Erythroblast (primary cell): ENCODE measurements at regions not wholly inside any gene's neighbourhood (a gene's known extent, or its start where the extent isn't known, plus 50 kb on each side); places are given as distances from the start of the nearest gene placed in this dataset.

Experiments
- GATA1 ChIP-seq: IDR thresholded peaks from 2 replicates; pipeline ENCODE4 v1.6.1; 2011; ENCODE audit warnings: low read depth, mild to moderate bottlenecking, control low read depth, low read length, moderate library complexity
- POLR2A ChIP-seq: IDR thresholded peaks from 2 replicates; pipeline ENCODE4 v1.6.1; 2011; ENCODE audit warnings: mild to moderate bottlenecking, low read length

DNA sequence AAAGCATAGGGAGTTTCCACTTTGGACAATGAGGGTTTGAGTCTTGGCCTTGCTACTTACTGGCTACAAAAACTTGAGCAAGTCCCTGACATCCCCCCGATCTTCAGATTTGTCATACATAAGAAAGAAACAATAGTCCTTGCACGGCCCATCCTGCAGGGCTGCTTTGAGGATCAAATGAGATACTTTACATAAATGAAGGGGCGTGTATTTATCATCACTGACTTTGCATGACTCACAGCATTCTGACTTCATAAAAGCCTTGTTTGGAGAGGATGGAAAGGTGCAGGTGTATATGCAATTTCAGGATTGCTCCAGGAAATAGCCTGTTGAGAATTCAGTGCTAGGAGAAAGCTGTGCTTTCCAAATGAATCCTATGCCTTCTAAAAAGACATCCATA, 465.0 kb upstream of the MAF start:
- TF ChIP-seq GATA1 = no peak
- TF ChIP-seq POLR2A = no peak
